ENCODE measurements at regions not wholly inside any gene's neighbourhood (a gene's known extent, or its start where the extent isn't known, plus 50 kb on each side); places are given as distances from the start of the nearest gene placed in this dataset.

- no peak for DNase-seq
Measured at GRCh38 chr7:22909917-22910316, 87.3 kb upstream of the TOMM7 start.

- DNase-seq: no peak
Measured at GRCh38 chr7:22907805-22908204, 85.2 kb upstream of the TOMM7 start.

- no peak for DNase-seq
Measured at GRCh38 chr7:22900784-22901183, 78.1 kb upstream of the TOMM7 start.

- DNase-seq: no peak
Measured at GRCh38 chr7:22900101-22900500, 77.5 kb upstream of the TOMM7 start.

- DNase-seq: no peak
Measured at GRCh38 chr7:22896917-22897316, 74.3 kb upstream of the TOMM7 start.

DNA sequence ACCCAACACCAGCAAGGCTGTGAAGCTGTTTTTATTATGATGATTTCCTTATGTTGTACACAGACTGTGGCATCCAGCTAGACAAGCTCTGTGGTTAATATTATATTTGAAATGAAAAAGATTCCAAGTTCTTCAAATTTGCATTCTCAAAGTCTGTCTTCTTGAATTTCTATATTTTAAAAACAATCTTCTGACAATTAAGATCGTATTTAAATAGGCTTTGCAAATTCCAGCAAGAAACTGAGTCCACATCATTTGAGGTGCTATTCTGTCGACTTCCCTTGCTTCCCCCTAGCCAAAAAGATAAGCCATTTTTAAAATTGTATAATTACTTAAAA lies 73.1 kb upstream of the TOMM7 start:
- no peak for DNase-seq

- no peak for DNase-seq
Measured at GRCh38 chr7:22895140-22895827, 72.6 kb upstream of the TOMM7 start.

GRCh38 chr7:22894546-22894945 lies 71.9 kb upstream of the TOMM7 start:
- no peak for DNase-seq

DNA sequence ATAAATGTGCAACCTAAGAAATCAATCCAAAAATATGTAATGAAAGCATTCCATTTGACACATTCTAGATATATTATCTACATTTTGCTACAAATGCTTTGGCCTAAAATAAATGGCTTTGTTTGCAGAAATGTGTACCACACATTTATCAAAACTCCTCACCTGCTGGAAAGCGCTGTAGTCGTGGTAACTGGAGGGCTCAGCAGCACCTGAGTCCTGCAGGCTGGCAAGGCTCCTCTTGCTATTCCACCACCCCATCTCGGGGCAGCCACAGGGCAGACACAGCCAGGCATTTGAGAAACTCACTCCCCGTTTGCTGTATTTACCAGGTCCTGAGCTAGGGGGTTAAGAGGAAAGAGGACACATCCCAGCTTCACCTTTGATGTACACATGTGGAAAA lies 68.1 kb upstream of the TOMM7 start:
- DNase-seq: no peak

DNA sequence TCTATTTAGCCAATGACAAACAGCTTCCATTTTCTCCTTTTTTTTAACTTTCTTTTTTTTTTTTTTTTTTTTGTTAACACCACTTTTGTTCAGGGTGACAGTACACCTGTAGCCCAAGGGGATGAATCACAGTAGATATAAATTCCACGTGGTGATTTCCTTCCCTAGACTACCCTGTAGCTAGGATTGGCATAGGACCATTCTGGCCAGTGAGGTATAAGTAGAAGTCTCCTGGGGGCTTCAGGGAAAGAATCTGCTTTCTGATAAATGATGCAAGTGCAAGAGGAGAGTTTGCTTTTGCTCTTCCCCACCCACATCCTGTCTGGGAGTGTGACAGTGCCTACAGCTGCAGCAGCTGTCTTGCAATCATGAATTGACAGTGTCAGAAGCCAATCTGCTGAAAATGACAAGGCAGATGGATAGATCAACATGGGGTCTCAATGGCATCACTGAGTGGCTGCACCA lies 63.2 kb upstream of the TOMM7 start:
- peak; percentile 57 to 68 for DNase-seq

DNA sequence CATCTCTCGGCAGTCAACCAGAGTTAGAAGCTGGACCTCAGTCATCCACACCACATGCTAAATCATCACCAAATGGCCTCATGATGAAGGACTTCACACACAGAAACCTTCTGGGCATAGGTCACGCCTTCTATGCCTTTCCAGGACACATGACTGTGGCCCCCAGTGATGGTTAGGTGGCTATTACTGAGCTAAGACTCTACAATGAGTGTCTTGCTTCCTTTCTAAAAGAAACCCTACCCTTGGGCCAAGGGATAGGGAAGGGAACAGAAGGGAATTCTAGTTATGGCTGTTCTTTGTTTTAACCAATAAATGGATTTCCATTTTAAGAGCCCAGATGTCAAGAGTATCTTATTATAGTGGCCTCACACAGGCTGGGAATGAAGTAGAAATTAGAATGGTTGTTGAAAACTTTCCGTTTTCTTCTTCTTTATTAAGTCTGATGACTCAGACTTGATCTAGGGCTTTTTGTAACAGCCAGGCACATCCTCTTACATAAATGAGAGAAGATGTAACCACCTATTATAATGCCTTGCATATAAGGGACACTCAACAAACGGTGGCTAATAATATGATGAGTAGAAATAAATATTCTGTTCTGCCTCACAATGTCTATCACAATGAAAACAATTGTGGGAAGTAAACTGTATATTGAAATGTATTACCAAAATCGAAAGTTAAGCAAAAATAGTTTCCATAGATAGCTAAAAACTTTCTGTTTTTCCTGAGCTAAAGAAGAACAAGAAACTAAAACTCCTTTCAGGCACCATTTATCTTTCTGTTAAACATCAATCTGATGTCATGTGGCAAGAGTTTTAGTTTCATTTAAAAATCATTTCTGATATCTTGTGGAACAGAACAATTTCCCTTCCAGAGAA lies 62.5 kb upstream of the TOMM7 start:
- DNase-seq: no peak

GRCh38 chr7:22882106-22882505 lies 59.5 kb upstream of the TOMM7 start:
- no peak for DNase-seq

DNA sequence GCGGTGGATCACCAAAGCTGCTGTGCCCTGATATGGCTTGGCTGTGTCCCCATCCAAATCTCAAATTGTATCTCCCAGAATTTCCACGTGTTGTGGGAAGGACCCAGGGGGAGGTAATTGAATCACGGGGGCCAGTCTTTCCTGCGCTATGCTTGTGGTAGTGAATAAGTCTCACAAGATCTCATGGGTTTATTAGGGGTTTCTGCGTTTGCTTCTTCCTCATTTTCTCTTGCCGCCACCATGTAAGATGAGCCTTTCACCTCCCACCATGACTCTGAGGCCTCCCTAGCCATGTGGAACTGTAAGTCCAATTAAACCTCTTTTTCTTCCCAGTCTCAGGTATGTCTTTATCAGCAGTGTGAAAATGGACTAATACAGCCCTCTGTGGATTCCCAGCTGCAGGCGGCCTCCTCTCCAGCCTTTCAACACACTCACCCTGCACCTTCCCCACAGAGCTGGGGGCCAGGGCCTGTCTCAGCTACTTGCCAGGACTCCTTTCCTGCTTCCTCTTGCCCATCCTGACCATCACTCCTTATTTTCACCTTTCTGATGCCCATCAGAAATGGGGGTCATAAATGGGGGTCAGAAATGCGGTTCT lies 57.2 kb upstream of the TOMM7 start:
- no peak for DNase-seq

DNA sequence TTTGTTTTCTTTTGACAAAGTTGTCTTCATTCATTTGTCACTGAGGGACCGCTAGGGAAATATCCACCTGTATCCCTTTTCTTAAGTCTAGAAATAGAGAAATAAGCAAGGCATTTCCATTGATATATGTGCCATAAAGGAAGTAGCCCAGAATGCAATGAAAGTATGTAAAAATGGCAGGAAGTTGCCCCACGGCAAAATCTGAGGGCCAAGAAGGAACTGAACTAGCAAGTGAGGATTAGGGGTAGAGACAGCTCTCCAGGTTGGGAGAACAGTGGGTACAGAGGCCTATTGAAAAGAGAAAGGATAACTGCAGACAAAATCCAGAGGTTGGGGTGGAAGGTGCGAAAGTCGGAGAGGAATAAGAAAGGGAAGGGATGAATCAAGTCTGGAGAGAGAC lies 56.6 kb upstream of the TOMM7 start:
- no peak for DNase-seq

- no peak for DNase-seq
Measured at GRCh38 chr7:22876986-22877729, 54.5 kb upstream of the TOMM7 start.

DNA sequence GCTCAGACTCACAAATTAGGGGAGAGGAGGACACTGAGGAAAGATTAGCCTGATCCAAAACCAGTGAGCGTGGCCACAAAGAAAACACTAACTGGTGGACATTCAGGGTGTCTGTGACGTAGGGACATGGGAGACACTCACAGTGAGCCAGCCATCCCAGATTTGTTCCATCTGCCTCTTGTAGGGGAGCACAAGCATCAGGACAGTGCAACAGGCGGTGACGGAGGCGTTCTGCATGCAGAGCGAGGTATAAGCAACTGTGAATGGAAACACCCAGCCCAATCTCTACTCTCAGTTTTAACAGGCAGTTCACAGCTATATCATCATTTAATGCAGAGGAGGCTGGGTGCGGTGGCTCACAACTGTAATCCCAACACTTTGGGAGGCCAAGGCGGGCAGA lies 52.8 kb upstream of the TOMM7 start:
- no peak for DNase-seq

- no peak for DNase-seq
Measured at GRCh38 chr7:22874904-22875303, 52.3 kb upstream of the TOMM7 start.
